ENCODE measurements at regions not wholly inside any gene's neighbourhood (a gene's known extent, or its start where the extent isn't known, plus 50 kb on each side); places are given as distances from the start of the nearest gene placed in this dataset.

DNA sequence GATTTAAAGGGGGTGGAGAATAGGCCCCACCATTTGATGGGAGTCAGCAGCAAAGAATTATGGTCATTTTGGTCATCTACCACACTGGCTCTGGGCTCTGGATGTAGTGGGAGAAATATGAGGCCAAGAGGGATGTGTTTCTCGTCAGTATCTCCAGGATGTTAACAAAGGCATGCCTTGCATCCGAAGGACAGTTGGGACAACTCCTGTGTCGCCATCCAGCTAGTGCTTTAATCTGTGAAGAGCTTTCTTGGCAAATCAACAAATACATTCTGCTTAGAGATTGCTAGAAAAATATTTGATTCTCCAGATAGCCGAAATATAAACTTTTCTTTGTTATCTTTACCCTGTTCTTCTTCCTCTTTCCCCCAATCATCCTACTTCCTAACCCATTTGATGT, 287.1 kb upstream of the TNP1 start:
- no peak for DNase-seq

DNA sequence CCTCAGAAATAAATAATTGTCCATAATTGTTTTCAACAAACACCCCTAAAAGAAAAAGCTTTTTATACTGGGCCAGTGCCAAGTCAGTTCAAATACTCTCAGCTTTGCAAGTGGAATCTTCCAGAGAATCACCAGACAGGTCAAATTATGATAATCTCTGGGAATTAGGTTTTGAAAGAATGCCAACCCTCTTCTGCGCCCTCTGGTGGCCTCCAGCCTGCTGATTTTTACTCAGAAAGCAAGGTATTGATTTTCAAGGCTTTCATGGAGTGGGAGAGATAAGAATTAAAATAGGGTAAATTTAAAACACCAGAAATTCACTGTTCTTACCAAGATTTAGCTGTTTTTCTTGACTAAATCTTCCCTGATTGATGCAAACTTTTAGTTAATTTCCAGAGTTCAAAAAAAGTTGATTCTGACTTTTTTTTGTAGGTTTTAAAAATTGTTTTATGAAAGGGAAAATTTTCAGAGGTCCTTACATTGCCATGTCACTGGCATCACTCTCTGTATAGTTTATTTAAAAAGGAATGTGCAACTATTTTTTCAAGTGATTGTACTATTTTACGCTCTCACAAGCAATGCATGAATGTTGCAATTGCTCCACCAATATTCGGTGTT, 282.9 kb upstream of the TNP1 start:
- no peak for DNase-seq

DNA sequence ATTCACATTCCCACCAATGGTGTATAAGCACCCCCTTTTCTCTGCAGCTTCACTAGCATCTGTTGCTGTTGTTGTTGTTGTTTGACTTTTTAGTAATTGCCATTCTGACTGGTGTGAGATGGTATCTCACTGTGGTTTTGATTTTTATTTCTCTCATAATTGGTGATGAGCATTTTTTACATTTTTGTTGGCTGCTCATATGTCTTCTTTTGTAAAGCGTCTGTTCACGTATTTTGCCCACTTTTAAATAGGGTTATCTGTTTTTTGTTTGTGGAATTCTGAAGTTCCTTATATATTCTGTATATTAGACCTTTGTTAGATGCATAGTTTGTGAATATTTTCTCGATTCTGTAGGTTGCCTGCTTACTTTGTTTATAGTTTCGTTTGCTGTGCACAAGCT, 278.4 kb upstream of the TNP1 start:
- DNase-seq, result no peak

DNA sequence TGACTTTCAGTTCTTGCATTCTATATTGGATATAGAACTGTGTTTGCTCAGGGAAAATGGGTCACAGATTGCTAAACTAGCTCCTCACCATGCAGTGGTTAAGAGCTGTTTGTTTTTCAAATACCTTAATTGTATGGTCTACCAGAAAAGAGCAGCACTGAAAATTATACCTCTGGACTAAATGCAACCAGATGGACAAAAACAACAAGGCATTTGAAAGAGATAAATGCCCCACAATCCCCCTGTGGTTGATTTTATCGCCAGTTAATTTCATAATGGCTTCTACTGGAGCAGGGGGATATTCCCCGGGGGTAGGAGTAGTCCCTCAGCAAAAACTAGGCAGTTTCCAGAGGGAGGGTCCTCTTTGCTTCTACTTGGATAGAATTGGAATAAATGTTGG, 267.9 kb upstream of the TNP1 start:
- DNase-seq, result no peak

DNA sequence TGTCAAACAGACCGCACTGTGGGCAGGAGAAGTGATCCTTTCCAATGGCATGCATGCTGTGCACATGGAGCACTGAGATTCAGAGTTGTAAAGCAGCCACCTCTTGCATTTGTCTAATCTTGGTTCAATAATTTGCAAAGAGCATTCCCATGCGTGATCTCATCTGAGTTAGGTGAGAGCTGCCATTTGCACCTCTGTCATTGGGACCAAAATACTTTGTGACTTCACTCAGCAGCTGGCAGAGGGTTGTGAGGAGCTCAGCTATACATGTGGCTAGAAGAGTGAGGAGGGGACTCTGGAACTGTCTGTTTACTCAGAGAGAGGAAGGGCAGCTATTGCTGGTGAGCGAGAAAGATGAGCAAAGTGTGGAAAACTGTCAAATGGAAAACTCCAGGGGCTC, 265.1 kb upstream of the TNP1 start:
- no peak for DNase-seq

DNA sequence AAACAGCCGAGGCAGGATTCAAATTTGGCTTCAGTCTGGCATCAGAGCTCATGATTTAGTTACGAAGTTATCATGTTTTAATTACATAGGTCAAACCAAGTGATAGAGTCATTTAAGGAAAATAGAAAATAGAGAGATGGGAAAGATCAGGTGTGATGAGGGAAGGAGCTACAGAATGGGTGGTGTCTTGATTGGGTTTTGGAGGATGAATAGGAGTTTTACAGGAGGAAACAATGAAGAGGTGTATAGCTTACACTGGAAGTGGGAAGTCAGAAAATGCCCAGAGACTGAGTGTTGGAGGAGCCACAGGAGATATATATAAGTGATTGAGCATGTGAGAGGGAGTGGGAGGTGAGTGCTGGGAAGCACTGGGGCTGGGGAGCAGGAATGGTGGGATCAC, 264.2 kb upstream of the TNP1 start:
- no peak for DNase-seq

DNA sequence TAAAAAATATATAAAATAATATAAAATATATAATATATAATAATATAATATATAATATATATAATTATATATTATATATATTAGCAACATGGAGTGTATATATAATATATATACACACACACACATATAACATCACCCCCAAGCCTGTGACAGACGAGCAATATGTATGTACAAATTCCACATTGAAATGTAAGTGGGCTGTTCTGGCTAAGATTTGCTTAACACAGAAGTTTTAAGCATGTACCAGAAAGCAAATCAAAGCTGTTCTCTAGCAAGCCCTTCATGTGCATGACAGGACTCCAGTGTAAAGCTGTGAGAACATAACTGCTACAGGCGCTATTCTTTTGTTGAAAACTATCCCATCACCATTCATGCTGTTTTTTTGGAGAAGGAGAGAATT, 261.7 kb upstream of the TNP1 start:
- DNase-seq, result no peak

DNA sequence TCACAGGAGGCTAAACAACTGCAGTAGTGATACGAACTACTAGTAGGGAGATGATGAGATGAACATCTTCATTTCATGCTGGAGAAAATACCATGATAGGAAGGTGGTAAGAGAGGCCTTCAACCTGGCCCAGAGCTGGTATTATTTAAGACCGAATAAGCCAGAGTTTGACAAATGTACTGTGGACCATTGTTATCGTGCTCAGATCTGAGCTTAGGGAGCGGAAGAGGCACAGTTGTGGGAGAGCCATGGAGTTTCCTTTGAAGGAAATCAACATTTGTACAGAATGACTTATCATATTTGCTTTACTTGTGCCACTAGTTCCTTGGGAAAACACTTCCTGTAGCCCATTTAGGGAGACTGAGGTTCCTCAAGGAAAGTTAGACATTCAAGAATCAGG, 260.6 kb upstream of the TNP1 start:
- DNase-seq, result no peak

DNA sequence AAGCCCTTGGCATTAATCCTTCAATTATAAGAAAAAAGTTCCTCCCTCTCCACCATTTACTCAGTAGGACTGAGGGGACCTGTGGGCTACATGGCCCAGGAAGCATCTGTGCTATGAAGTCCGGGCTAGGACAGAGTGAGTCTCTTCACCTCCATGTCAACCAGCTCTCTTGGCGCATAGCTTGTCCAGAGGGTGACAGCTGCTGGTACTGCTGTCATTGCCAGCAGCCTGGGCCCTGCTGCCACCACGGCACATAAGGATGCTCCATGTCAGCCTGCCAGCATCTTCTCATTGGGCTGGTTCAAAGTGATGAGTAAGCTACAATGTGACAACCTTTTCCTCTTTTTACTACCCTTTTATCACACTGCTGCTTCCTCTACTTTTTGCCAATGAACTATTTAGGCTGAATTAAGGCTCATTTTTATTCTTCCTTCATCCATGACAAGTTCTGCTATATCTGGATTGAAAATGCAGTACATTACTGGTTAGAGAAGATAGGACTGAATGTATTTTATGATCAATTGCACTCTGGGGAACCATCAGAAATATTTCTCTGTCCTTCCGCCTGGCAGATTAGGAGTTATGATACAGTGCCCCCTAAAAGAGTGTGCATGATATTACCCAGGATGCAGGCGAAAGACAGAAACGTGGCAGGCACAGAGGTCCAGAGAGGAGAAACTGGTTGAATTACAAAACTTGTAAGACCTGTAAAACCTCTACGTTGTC, 258.9 kb upstream of the TNP1 start:
- DNase-seq, result no peak

DNA sequence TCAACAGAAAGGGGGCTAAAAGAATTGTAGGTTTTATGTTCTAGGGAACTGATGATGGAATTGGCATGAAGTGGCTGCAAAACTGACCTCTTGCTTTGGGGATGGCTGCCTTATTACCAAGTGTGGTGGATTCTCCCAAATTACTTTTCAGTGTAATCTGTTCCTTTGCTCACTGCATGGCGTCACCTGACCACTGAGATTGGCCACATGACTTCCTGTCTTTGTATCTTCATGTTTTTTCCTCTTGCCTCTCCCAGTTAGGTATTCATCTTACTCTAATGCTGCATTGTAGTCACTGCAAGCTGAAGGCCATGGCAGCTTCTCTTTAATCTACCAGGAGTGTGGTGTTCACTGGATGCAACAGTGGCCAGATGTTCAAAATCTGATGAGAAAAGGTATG, 257.7 kb upstream of the TNP1 start:
- no peak for DNase-seq

DNA sequence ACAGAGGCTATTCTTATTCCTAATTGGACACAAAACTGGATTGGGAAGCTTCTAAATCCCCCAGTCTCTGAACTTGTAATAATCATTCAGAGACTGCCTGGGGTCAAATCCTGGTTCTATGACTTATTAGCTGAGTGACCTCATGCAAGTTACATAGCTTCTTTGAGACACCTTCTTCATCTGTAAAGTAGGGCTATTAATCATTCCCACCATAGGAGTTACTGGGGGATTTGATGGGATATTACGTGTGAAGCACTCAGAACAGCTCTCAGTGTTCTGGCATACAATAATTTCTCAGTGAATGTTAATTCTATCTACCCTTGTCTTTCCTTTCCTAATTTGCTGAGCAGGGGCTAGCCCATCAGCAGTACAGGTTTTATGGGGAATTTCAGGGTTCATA, 256.7 kb upstream of the TNP1 start:
- DNase-seq, result no peak

DNA sequence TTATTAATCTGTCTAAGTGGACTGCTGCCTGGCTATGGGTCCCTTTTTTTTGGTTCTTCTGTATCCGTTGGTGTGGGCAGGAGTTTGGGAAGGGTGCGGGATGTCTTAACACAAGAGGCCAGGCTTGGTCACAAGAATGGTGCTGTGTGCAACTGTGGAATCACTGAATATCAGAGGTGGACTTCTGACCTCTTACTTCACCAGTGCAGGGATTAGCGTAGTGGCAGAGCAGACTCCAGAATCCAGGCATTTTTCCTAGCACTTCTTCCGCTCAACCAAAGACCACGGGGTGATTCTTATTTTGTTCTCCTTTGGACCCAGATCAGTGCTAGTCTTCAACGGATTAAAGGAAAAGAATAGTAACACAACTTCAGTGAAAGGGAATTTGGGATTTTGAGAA, 254.3 kb upstream of the TNP1 start:
- DNase-seq, result no peak

DNA sequence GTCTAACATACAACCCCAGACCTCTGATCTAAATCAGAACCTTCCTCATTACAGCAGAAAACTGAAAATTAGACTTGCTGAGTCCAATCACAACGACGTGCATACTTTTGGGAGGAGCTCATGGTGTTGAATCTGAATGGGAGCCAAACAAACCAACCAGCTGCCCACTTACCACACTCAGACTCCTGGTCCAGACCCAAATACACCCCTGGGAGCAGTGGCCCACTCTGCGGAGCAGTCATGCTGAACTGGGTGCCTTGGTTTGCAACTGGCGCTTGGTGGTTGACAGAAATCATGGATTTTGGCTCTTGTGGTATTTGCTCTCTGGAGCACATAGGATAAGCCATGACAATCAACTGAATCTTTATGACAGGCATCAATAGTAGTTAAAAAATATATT, 253.6 kb upstream of the TNP1 start:
- no peak for DNase-seq

DNA sequence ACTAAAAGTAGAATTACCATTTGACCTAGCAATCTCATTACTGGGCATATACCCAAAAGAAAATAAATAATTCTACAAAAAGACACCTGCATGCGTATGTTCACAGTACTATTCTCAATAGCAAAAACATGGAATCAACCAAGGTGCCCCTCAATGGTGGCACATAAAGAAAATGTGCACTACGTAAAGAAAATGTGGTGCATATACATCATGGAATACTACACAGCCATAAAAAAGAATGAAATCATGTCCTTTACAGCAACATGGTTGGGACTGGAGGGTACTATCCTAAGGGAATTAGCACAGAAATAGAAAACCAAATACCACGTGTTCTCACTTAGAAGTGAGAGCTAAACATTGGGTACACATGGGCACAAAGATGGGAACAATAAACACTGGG, 250.7 kb upstream of the TNP1 start:
- DNase-seq, result no peak

DNA sequence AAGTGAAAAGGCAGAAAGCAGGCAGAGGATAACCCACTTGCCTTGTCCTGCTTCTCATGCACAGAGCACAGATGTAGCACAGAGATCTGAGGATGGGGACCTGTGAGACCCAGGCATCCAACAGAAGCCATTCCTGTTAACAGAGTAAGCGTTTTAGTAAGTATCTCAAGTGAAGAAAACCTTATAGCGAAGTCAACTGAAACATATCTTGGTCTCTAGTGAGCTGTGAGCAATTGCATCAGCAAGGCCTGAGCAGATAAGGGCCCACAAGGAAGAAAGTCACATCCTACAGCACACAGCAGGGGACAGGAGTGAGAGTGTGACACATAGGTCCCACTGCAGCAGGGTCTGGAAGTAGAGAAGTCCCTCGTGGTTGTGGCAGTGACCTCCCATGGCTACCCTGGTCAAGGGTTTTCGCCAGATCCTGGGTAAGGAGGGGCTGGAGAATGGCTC, 248.7 kb upstream of the TNP1 start:
- no peak for DNase-seq

DNA sequence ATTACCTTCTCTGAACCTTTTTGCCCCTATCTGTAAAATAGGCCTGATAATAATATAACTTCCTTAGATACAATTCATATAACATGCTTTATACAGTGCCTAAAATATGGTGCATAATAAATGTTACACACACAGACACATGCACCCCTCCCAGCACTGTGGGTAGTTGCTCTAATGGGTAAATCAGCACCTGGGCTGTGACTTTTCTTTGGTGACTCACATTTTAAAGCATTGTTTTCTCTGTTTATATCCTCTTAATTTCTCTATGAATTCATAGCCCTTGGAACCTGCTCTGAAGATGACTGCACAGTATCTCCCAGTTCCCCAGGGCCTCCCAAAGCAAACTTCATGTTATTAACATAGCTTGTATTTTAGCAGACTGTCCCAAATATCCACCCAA, 248.2 kb upstream of the TNP1 start:
- no peak for DNase-seq

DNA sequence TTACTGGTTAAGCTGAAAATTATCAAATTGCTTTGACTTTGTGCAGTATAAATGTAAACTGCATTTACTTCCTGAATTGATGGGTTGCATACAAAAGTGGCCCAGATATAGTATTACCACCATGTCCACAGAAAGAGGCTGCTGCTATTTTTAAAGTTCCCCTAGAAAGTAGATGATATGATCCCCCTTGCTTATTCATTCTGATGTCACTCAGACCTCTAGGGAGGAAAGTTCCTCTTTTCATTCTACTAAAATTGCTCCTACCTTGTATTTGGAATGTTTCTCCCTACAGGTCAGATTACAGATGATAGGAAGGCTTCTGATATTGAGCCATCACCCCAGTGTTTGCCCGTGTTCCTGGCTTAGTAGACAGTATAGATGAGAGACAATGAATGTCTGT, 247.6 kb upstream of the TNP1 start:
- no peak for DNase-seq

DNA sequence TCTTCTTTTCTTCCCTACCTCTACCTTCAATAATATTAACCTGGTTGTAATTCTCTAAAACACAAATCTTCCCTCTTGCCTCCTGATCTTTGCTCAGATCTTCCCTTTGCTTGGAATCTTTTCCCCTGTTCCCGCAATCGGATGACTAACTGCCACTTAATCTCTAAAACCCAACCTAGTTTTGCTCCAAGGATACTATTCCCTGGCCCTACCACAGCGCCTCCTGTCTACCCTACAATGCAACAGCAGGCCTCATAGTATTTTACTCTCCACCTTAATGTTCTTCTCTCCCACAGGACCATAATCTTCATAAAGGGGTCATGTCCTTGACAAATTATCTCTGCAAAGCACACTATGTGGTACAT, 246.8 kb upstream of the TNP1 start:
- DNase-seq, result no peak

DNA sequence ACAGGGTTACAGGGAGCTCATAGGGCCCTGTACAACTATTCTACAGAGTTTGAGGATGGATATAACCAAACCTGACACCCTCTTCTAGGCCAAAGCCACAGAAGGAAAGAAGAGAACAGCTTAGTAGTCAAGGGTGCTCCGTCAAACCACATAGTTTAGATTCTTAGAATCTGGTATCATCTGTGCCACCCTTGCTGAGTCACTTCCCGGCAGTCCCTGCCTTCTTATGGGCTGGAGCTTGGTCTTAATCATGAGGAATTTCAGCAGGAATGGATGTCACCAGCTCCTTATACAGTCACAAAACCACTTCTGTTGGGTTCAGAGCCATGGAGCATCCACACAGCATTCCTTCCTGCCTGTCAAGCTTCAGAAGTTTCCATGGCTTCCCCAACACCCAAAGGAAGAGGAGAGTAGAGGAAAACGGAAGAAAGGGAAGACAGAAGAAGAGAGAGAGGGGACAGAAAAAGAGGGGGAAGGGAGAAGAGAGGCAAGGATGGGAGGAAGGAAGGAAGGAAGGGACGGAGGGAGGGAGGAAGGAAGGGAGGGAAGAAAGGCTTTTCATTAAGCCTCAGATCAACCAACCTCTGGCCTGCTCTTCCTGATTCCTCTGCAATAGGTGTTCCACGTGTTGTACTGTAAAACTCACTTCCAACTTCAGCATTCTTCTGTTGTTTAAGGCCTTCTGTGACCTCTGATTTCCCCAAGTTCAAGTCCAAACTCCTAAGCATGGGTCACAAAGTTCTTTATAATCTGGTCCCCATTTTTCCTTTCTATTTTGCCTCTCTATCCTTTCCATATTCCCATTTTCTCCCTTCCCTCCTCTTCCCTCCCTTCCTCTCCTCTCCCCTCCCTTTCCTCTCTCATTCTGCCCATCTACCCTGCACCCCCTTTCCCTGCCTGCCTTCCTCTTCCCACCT, 246.1 kb upstream of the TNP1 start:
- DNase-seq, result no peak

DNA sequence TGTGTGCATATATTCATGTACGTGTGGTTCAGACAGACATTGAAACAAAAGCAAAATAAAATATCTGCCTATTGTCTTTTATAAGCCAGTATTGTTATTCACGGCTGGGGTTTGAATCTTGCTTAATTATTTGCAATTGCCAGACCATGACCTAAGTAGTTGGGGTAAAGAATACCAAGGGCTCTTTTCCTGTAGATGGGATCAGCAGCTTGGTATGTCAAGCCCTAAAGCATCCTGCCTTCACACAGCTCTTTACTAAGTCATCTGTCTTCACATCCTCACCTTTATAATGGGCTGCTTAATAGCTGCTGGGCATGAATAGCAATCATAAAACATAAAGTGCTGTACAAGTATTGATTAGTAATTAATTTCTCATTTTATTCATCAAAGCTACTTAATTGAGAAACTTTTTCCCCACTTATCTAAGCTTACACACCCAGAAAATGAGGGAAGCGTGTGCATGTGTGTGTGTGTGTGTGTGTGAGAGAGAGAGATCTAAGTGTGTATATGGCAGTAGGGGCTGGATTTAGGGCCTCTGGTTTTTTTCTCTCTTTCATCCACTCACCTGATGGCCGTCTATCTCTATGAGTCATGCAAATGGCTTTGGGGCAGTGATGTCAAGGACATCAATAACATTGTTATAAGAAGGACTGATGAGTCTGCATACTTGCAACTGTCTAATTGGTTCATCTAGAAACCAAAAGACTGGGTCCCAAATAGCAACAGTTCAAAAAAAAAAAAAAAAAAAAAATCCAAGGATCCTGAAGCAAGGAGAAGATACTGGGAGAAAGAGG, 244.1 kb upstream of the TNP1 start:
- no peak for DNase-seq

DNA sequence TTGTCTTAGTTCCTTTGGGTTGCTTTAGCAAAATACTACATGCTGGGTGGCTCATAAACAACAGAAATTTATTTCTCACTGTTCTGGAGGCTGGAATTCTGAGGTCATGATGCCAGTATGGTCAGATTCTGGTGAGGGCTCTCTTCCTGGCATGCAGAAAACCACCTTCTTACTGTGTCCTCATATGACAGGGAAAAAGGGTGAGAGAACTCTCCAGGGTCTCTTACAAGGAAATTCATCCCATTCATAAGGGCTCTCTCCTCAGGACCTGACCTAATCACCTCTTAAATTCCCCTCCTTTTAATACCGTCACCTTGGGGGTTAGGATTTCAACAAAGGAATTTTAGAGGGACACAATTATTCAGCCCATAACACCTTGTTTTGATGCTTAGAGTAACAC, 243.1 kb upstream of the TNP1 start:
- no peak for DNase-seq

DNA sequence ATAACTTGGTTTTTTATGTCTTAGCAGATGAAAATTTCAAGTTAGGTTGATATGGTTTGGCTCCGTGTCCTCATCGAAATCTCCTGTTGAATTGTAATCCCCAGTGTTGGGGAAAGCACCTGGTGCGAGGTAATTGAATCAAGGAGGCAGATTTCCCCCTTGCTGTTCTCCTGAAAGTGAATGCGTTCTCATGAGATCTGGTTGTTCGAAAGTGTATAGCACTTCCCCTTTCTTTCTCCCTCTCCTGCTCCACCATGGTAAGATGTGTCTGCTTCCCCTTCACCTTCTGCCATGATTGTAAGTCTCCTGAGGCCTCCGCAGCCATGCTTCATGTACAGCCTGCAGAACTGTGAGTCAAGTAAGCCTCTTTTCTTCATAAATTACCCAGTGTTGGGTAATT, 242.1 kb upstream of the TNP1 start:
- DNase-seq, result no peak
